ENCODE measurements at regions not wholly inside any gene's neighbourhood (a gene's known extent, or its start where the extent isn't known, plus 50 kb on each side); places are given as distances from the start of the nearest gene placed in this dataset.
"Not testable (repeated sequence)": the region's sequence is repeated elsewhere in the genome, so short reads cannot be mapped to it uniquely, and the experiment has no call there.

GRCh38 chr12:74685385-74685784 is 147.8 kb downstream of the ATXN7L3B start:
- no peak for DNase-seq (ENCODE audit: low spot score)

GRCh38 chr12:74689071-74689655 is 151.5 kb downstream of the ATXN7L3B start:
- DNase-seq (ENCODE audit: low spot score): peak; percentile 16

- no peak for DNase-seq (ENCODE audit: low spot score)
Observed at GRCh38 chr12:74689929-74690328, 152.3 kb downstream of the ATXN7L3B start.

- DNase-seq (ENCODE audit: low spot score): no peak
Observed at GRCh38 chr12:74719447-74719846, 181.8 kb downstream of the ATXN7L3B start.

- DNase-seq (ENCODE audit: low spot score): no peak
Observed at GRCh38 chr12:74722709-74723108, 185.1 kb downstream of the ATXN7L3B start.

GRCh38 chr12:74725154-74725553 is 187.5 kb downstream of the ATXN7L3B start:
- no peak for DNase-seq (ENCODE audit: low spot score)

- DNase-seq (ENCODE audit: low spot score): no peak
Observed at GRCh38 chr12:74728006-74728405, 190.4 kb downstream of the ATXN7L3B start.

- no peak for DNase-seq (ENCODE audit: low spot score)
Observed at GRCh38 chr12:74732164-74732784, 194.6 kb downstream of the ATXN7L3B start.

- DNase-seq (ENCODE audit: low spot score): no peak
Observed at GRCh38 chr12:74732826-74733225, 195.2 kb downstream of the ATXN7L3B start.

GRCh38 chr12:74741112-74741511 is 203.5 kb downstream of the ATXN7L3B start:
- DNase-seq (ENCODE audit: low spot score): no peak

- DNase-seq (ENCODE audit: low spot score): no peak
Observed at GRCh38 chr12:74747305-74747704, 209.7 kb downstream of the ATXN7L3B start.

- DNase-seq (ENCODE audit: low spot score): no peak
Observed at GRCh38 chr12:74751441-74751840, 213.8 kb downstream of the ATXN7L3B start.

GRCh38 chr12:74752215-74752614 is 214.6 kb downstream of the ATXN7L3B start:
- DNase-seq (ENCODE audit: low spot score): no peak

GRCh38 chr12:74770552-74770951 is 232.9 kb downstream of the ATXN7L3B start:
- no peak for DNase-seq (ENCODE audit: low spot score)

- no peak for DNase-seq (ENCODE audit: low spot score)
Observed at GRCh38 chr12:74775276-74775675, 237.6 kb downstream of the ATXN7L3B start.

GRCh38 chr12:74776378-74776777 is 238.7 kb downstream of the ATXN7L3B start:
- no peak for DNase-seq (ENCODE audit: low spot score)

GRCh38 chr12:74780182-74780849 is 242.7 kb downstream of the ATXN7L3B start:
- peak; percentile 26 for DNase-seq (ENCODE audit: low spot score)

GRCh38 chr12:74780850-74781241 is 243.2 kb downstream of the ATXN7L3B start:
- not testable (repeated sequence) for DNase-seq (ENCODE audit: low spot score)

- no peak for DNase-seq (ENCODE audit: low spot score)
Observed at GRCh38 chr12:74781991-74782485, 244.4 kb downstream of the ATXN7L3B start.

GRCh38 chr12:74790931-74791330 is 253.3 kb downstream of the ATXN7L3B start:
- no peak for DNase-seq (ENCODE audit: low spot score)

GRCh38 chr12:74791365-74791764 is 253.7 kb downstream of the ATXN7L3B start:
- DNase-seq (ENCODE audit: low spot score): no peak

- DNase-seq (ENCODE audit: low spot score): no peak
Observed at GRCh38 chr12:74794522-74794921, 256.9 kb downstream of the ATXN7L3B start.

- DNase-seq (ENCODE audit: low spot score): no peak
Observed at GRCh38 chr12:74801625-74802024, 264.0 kb downstream of the ATXN7L3B start.

Measured in COLO829 (cell line).